EH (cell line): ENCODE measurements at regions not wholly inside any gene's neighbourhood (a gene's known extent, or its start where the extent isn't known, plus 50 kb on each side); places are given as distances from the start of the nearest gene placed in this dataset.

Source experiments
- DNase-seq: peaks from one replicate; pipeline ENCODE4 v3.0.0-alpha.2; 2015; ENCODE audit warnings: low read depth

DNA sequence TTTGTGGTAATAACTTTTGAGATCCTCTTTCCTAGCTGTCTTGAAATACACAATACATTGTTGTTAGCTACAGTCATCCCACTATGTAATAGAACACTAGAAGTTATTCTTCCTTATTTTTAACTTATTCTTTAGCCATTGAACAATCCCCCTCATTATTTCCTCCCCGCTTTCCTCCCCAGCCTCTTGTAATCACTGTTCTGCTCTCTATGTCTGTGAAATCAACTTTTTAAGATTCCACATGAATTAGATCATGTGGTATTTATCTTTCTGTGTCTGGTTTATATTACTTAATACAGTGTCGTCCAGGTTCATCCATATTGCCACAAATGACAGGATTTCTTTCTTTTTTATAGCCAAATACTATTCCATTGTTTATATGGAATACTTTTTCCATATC is 72.9 kb downstream of the SLC10A2 start:
- peak; percentile 17 for DNase-seq

DNA sequence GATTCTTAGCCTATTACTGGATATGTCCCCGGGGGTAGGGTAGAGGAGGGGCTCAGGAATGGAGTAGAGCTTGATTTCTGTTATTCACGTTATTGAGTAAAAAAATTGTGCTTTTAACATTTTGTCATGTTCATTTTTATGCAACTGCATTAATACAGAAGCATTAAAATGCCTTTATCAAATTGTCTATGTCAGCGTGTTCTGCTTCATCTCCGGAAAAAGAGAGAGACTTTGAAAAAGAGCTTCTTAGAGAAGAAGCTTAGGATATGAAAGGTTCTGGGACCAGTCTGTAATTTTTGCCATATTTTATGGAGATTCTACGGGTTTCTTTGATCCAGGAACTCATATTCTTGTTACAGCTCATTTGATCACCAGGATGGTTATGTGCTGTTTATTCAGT is 82.0 kb downstream of the SLC10A2 start:
- DNase-seq = no peak

DNA sequence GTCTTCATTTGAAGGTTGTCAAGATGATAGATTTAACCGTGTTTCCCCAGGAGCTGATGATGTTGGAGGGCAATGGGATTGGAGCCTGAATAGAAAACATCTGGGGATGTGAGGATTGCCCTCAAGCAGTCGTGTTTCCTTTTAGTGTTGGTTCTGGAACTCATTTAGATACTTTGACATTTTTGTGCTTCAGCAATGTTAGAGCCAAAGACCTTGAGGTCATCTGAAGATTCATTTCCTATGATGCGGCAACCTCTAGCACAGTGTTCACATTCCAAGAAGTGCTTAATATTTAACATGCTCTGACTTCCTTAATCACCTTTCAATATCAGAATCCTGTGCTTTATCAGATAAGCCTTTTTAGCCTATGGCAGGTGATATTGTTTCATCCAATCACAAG is 82.7 kb downstream of the SLC10A2 start:
- DNase-seq = peak; percentile 83

DNA sequence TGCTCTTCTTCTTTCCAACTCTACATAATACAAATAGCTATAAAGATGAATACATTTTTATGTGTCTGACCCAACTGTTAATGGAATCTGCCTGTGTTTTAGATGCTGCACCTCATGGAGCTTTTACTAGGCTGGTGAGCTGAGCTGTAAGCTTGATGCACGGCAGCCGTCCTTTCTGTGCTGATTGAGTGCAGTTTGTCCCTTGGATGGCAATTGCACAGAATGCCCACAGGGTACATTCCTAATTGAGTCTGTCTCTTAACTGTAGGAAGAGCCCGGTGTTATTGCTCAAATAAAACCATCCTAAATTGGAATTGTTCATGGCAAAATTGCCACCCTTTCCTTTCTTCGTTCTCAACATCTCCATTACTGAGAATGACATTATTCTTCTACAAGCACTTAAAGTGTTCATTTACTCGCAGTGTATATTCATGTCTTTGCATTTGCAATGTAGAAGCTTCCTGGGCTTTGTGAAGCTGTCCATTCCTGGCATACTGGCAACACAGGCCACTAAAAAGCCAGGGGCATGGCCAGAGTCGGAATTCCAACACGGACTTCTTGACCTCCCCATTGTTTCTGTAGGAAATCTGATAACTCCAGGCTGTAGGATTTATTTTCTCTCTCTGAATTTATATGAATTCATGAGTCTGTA is 85.8 kb downstream of the SLC10A2 start:
- no peak for DNase-seq

DNA sequence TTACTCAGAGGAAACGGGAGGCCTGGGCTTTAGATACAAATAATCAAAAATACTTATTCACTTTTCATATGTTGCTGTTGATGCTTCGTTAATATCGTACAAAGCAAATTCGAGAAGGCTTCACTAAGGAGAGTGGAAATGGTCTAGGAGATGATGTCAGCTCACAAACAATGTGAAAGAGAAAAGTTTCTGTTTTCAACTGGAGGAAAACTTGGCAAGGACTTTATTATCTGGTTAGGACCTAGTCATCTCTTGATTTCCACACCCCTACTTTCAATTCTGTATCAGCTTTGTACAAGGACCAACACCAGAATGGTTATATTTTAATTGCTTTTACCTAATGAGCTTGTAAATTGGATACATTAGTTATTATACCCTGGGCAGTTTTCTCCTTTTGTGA is 88.0 kb downstream of the SLC10A2 start:
- peak; percentile 41 for DNase-seq

DNA sequence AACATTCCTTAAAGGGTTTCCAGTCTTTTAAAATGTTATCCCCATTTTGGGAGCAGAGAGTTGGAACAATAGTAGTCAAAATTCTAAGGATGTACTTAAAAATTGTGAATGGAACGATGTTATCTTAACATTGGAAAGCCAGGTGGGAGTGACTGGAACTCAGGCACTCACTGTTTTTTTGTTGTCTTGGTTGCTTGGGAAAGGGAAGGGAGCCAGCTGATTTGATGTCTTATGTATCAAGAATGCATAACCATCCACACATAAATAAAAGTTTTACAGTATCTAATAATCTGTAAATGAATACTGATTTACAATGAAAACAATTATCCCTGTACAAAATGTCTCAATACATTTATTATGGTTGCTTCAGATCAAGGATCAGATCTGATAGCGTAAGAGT is 88.7 kb downstream of the SLC10A2 start:
- peak; percentile 6 for DNase-seq

DNA sequence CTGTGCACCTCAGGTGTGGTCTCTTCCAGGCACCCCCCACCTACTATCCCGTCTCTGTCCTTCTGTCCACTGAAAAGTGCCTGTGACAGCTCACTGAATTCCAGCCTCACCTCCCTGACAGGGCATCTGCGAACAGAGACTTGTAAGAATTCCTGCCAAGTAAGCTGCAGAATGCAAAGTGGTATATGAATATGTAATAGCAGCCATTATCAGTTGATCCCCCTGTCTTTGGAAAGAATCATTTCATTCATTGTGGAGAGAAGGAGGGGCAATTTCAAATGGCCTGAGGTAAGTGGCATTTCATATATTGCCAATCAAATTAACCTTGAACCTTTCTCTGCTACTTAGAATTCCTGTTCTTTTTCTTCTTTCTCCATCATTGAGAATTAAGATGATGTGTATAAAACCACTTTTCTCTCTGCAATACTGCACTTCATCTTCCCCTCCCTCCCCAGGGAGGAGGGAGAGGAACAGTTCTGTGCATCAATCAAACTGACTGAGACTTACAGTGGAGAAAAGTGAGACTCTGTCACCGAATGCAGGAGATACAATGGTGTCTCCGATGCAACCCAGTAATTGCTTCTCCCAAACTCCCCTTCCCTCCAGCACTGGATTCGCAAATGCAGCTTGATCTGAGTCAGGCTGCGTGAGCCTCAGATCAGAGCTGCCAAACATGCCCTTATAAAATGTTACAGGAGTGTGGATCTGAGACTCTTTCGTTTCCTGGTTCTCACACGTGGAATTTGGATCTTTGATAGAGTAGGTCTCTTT is 91.7 kb downstream of the SLC10A2 start:
- no peak for DNase-seq

DNA sequence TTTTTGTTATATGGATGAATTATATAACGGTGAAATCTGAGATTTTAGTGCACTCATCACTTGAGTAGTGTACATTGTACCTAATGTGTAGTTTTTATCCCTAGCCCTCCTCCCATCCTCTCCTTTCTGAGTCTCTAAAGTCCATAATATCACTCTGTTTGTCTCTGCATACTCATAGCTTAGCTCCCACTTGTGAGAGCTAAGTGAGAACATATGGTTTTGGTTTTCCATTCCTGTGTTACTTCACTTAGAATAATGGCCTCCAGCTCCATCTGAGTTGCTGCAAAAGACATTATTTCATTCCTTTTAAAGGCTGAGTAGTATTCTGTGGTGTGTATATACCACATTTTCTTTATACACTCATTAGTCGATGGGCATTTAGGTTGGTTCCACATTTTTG is 94.0 kb downstream of the SLC10A2 start:
- peak; percentile 8 for DNase-seq

DNA sequence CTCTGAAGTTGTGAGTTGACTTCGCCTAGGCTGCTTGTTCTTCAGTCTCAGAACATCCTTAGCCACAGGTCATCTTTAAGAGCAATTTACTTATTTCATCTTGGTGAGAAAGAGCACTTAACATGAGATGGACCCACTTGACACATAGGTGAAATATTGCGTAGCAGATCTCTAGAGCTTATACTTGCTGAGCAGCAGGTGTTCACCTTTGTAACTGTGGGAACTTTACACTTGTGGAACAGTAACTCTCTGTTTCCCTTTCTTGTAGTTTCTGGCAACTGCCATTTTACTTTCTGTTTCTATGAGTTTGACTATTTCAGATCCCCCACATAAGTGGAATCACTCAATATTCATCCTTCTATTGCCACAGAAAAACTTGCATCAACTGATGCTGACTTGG is 95.7 kb downstream of the SLC10A2 start:
- DNase-seq = no peak

DNA sequence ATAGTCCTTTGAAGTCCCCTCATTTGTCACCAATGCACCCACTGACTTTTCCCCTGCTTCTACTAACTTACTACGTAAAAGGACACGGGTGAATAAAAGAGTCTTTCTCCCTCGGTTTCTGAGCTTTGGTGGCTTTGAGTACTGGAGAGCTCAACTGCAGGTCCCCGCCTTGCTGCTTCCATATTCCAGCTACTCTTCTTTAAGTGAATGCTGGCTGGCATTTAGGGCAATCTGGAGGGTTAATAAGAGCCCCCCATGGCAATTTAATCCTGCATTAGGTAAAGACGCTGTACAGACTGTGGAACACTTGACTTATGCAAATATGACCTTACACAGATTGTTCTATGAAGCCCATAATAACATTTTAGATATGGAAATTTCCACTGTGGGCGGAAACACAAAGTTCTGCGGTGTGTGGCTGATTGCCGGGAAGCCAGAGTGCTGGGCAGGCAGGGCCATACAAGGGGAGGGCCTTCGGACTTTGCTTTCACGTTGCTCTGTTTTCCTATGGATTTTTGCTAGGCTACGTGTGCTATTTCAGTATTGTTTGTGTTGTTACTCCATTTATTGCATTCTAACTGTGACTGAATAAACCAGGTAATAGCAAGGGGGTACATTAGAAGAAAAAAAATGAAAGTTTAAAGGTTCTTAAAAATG is 97.5 kb downstream of the SLC10A2 start:
- DNase-seq = no peak

DNA sequence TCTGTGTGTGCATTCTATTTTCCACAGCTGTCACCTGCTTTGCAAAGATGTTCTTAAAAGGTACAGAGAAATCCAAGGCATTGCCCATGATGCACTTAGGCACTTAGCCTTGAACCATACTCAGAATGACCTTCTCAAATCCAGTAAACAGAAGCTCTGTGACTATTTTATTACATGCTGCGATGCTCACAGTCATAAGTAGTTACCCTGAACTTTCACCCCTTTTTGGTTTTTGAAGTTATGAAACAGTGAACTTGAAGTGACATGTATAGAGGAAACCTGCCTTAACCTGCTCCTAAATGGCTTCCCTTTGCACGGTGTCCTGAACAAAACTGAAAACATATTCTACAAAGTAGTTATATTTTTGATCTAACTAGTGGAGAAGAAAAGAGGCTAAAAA is 100.4 kb downstream of the SLC10A2 start:
- DNase-seq = no peak

DNA sequence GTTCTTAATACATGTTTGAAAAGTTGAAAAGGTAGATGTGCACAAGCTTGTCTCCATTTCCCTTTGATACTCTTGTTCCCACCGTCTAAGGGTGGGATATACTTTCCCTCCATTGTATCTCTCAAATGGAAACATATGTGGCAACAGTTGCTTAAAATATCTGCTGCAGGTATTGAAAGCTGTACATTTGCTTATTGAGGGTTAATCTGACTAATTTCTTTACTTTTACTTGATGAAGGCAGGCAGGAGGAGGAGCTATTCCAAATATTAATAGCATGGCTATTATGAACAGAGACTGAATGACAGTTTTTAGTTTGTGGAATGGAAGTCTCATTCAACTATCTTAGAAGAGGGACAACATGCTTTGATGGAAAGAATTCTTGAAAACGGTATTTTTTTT is 103.8 kb downstream of the SLC10A2 start:
- no peak for DNase-seq

DNA sequence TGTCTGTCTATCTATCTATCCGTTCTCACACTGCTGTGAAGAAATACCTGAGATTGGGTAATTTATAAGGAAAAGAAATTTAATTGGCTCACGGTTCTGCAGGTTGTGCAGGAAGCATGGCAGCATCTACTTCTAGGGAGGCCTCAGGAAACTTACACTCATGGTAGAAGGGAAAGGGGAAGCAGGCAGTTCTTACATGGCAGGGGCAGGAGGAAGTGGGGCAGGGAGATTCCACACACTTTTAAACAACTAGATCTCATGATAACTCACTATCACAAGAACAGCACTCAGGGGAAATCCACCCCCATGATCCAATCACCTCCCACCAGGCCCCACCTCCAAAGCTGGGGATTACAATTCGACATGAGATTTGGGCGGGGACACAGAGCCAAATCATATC is 105.3 kb downstream of the SLC10A2 start:
- no peak for DNase-seq

DNA sequence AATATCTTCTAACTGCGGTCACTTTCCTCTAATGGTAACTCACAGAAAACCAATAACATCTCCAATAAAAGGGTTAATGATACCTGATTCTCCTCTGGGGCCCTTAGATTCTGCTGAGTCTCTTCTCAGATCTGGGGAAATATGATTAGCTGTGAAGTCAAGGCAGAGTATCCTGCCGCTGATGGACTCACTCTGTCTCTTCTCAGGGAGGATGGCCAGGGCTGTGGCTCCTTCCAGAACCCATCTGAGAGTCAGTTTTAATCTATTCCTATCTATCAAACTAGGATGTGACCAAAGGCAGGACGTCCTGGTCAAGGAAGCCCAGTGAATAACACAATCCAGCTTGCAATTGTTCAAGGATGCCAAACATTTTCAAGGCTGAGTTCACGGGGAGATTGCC is 109.8 kb downstream of the SLC10A2 start:
- no peak for DNase-seq

DNA sequence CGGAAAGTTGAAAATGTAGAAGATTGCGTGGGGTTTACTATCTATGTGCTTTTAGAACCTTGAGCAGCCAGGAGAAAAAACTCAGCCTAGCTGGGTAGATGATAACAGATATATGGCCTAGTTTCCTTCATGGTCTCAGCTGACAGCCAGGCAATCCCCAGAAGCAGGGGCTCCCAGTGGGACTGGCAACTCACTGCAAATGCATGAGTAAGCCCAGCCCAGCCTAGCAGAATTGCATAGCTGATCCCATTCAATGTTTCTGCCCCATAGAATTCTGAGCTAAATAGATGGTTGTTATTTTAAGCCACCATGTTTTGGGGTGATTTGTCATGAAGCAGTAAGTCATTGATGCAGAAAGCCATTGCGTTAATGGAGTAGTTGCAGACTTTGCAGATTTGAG is 108.5 kb downstream of the ERCC5 start:
- no peak for DNase-seq

DNA sequence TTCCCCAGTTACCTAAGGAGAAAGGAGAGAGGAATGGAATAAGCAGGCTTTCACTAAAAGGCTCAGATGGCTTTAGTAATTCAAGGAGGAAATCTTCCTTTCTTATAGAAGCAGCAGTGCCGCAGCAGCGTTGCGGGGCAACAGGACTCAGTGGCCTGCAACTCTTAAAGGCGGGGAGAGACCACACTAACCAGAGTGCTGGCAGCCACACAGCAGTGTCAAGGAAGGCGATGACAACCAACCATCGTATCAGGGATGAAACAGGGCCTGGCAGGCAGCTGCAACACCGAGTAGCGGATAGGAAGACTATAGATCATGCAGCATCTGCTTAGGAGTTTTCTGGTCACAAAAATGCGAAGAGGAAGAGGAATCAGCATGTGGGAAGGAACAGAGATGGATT is 106.0 kb downstream of the ERCC5 start:
- DNase-seq = no peak

DNA sequence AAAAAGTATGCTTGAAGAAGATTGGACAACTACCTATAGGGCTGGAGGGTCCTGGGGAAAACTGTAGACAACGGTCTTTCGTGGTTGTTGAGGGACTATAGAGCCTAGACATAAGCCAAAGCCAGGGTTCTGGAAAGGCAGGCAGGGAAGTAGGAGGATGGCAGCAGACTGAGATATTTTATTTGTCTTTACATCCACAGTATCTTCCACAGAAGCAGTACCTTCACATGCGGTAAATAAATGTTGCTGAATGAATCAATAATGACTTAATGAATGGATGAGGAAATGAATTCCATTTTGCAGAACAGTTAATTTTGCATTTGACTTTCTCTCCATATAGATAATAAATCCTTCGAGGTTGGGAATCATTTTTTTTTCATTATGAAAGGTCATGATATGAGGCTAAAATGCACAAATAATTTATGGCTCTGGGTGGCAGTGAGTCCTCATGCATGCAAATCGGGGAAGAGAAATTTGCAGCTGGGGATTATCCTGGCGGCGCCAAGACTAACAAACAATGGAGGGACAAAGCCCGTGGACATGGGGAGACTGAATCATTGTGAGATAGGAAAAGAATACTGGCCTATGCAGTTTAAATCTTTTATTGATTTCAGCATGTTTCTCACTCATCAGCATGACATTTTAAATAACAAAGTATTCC is 102.0 kb downstream of the ERCC5 start:
- peak; percentile 38 for DNase-seq

DNA sequence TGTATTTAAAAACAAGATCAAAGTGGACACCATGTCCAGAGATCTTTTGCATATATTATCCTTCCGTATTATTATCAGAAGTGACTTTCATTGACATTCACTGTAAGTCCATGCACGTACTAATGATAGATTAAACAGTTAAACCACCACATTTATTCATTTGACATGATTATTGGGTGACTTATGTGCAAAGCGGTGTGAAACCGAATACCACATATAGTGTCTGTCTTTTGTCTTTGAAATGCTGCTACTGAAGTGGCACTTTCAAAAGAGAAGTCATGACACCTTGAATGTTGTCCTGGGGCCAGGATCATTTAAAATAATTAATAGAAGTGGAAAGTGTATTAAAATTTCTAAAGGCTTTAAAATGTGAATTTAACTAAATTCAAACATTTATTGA is 100.1 kb downstream of the ERCC5 start:
- no peak for DNase-seq

DNA sequence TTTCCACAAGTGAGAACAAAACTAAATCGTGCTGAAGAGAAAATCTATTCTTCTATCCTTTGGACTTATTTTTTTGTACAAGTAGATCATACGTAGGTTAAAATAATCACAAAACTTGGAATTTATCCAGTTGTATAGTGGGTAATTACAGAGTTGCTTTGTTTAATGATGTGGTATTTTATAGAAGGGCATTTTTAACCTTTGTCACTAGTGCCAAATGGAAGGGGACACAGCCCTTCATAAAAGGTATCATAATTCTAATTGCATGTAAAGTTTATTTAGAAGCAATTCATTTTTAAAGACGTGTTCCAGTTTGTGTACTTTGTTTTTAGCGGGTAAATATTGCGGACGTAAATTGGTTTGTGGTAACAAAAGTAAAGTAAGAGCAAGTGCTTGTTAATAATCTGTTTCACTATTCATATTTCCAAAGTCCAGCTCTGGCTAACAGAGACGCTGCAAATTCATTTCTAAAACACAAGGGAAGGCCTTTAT is 99.5 kb downstream of the ERCC5 start:
- no peak for DNase-seq

DNA sequence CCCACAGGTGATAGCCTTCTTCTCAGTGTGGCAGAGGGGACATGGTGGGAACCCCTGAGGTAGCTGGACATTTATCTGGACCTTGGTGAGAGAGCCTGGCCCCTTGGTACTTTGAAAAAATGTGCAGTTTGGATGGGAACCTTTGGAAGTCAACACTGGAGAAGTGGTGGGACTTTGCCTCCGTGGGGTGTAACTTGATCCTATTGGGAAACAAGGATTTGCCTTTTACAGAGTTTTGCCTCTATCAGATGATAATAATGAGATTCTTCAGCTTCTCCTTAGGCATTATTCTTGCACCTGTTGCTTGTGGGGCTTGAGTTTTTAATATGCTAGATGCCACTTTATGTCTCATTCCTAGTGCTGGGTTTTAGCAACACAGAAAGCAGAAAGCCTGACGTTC is 99.0 kb downstream of the ERCC5 start:
- no peak for DNase-seq

DNA sequence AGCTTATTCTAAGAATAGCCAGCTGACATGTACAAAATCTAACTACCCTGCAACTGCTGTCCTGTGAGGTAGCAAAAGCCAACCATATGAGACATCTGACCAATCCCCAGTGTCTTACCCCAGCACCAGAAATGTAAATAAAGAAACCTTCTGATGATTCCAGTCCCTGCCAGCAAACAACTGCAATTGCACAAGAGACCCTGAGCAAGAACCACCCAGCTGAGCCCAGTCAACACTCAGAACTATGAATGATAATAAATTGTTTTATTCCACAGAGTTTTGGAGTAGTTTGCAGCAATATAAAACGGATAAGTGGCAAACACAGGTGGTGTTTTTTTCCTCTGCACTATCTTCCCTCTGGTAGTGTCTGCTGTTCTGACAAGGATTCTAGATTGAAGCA is 94.9 kb downstream of the ERCC5 start:
- DNase-seq = no peak

DNA sequence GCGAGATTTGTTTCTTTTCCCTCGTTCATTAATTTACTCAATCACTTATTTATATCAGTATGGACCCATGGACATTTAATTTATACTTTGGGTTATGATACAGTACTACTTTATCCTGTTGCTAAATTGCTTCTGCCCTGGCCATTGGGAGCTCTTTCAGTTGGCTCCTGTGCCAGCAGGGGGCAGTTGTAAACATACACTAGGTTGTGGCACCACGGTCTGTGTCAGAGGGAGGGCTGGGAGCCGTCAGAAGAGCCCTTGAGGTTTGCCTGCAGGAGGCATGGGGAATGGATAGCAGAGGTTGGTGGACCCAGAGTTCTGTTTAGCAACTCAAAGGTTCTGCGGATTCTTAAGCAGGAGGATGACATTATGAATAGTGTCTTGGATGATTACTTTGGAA is 94.3 kb downstream of the ERCC5 start:
- DNase-seq = no peak

DNA sequence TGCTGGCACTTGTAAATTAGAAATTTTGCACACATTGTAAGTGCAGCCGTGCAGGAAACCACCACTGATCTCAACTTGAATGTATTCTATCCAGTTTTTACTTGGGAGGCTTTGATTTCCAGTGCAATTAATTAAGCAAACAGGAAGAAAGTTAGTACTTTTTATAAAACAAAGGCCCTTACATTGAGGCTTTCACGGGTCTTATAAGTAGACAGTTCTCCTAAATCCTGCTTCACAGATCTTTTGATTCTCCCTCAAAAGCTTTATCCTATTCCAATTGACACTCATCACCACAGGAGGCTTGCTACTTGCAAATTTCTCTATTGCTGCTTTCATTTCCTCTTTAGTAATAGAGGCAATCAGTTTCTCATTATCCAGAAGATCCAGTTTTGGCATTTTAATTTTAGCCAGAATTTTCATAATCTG is 90.1 kb downstream of the ERCC5 start:
- DNase-seq = no peak
